GM21786 (cell line): ENCODE measurements at regions not wholly inside any gene's neighbourhood (a gene's known extent, or its start where the extent isn't known, plus 50 kb on each side); places are given as distances from the start of the nearest gene placed in this dataset.

Experiments
- ATAC-seq: cut with Tn5 transposase; IDR thresholded peaks from one replicate; pipeline ENCODE4 v1.9.1; 2021; ENCODE audit not compliant: unreplicated experiment

- ATAC-seq = no peak
Observed at GRCh38 chr5:124252191-124252638, 494.2 kb downstream of the ZNF608 start.

- no peak for ATAC-seq
Observed at GRCh38 chr5:124245276-124245675, 501.2 kb downstream of the ZNF608 start.

DNA sequence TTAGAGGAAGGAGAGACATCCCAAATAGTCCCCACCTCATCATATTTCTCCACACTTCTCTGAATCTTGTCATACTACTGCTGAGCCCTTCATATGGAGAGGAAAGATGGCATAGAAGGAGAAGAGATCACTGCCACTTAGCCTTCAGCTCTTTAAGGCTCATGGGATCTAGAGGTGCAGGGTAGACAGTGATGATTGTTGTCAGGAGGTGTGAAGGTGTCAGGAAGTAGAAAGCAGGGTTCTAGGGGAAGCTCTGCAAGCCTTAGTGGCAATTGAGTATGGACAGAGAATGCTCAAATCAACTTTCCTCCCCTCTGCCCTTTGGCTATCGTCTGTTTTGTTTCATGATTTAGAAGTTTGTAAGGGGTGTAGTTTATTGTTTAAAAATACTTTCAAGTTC lies 505.7 kb downstream of the ZNF608 start:
- no peak for ATAC-seq

- ATAC-seq = no peak
Observed at GRCh38 chr5:124239572-124239971, 506.9 kb downstream of the ZNF608 start.

DNA sequence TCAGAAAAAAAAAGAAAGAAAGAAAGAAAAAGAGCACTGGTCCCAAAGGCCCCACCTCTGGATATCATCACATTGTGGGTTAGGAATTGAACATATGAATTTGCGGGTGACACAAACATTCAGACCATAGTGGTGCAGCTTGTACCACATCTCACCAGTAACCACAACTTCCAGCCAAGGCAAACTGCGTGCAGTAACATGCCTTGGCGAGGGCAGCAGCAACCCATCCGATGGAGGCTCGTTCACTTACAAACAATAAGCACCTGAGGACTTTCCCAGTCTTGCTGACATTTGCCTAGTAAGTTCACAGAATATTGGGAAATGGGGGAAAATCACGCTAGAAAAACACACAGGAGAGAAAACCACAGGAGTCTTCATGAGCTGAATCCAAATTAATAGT lies 508.1 kb downstream of the ZNF608 start:
- no peak for ATAC-seq

DNA sequence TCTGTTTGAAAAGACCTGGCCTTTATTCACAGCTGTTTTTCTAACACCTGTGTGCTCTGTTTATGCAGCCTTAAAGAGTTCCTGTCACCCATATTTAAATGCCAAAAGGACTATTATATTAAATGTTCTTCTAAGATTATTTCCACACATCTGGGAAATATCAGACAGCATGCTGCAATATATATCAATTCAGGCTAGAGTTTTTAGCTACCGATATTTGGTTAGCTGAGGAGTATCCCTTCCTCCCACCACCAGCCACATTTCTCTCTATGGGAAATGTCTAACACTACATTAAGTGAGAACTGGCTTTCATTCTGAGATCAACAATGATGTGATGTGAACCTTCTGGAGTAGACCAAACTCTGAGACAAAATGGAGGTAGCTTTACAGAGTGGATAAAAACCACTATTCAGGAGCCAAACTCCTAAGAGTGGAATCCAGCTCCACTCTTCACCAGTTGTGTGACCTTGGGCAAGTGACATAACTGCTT lies 509.2 kb downstream of the ZNF608 start:
- ATAC-seq = no peak

- no peak for ATAC-seq
Observed at GRCh38 chr5:124236361-124237205, 509.9 kb downstream of the ZNF608 start.

GRCh38 chr5:124235576-124235975 lies 510.9 kb downstream of the ZNF608 start:
- no peak for ATAC-seq

GRCh38 chr5:124234770-124235562 lies 511.5 kb downstream of the ZNF608 start:
- no peak for ATAC-seq

- ATAC-seq = no peak
Observed at GRCh38 chr5:124234022-124234769, 512.2 kb downstream of the ZNF608 start.

GRCh38 chr5:124232515-124232914 lies 513.9 kb downstream of the ZNF608 start:
- no peak for ATAC-seq

- ATAC-seq = no peak
Observed at GRCh38 chr5:124231802-124232201, 514.6 kb downstream of the ZNF608 start.

DNA sequence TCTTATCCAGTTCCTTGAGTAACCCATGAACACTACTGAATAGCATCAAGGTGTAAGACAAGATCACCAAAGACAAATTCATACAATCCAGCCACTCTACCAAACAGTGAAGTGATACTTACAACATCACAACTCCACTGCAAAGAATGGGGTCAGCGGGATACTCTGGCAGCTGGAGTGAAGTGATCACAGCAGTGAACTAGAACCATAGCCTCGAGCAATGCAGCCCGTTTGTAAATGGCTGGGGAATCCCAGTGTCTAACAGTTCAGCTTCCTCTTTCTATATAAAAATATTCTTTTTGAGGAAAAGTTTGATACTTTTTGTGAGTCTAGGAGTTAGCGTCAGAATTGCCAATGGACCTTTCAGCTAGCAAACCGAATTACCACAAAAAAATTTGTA lies 515.2 kb downstream of the ZNF608 start:
- no peak for ATAC-seq

DNA sequence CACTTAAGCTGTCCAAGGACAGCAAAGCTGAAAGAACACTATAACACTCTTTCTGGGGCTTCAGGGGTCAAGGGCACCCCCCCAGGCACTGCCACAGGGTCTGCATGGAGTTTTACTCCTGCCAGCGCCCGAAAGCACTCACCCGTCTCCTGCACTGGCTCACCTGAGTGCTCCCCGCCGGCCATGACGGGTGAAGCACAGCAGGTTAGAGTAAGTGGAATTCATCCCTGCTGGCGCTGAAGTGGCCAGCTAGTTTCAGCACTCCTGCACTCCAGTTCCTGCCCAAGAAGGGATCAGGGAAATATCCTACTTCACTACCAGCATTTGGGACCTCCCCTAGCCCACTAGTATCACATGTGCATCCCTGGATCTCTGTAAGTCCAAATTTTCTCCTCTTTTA lies 516.0 kb downstream of the ZNF608 start:
- no peak for ATAC-seq

- no peak for ATAC-seq
Observed at GRCh38 chr5:124229352-124229751, 517.1 kb downstream of the ZNF608 start.

- ATAC-seq = no peak
Observed at GRCh38 chr5:124227914-124228313, 518.5 kb downstream of the ZNF608 start.

DNA sequence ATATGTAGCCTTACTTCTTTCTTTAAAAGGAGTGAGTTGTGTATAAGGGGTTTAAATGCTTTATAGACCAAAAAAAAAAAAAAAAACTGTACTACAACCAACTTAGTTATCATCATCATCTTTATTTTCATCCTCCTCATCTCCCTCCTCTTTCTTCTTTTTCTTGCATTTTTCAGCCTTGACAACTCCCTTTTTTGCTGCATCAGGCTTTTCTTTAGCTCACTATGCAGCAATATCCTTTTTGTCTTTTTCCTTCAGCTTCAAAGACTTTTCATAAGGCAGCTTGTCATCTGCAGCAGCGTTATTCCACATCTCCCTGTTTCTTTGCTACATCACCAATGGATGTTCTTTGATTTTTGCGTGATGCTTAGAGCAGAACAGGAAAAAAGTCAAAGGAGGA lies 526.0 kb downstream of the ZNF608 start:
- no peak for ATAC-seq

GRCh38 chr5:124212934-124213333 lies 533.5 kb downstream of the ZNF608 start:
- ATAC-seq = no peak

- no peak for ATAC-seq
Observed at GRCh38 chr5:124210111-124210910, 536.1 kb downstream of the ZNF608 start.

DNA sequence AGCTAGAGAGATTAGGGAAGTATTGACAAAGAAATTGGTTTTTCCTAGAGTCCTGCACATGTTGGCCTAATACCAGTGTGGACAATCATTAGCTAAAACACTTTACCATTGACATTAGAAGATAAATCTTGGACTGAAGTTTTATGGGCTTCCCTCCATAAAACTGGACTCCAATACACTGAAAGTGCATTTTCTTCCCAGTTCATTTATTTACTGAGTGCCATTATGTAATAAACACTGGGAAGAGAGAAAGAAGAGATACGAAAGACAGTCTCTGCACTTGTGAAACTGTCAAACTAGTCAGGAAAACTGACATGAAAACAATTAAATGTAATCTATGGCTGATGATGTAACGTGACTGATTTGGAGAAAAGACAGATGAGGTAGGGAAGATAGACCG lies 539.3 kb downstream of the ZNF608 start:
- no peak for ATAC-seq
